Thoracic aorta (tissue), 2 donors: ENCODE measurements at regions not wholly inside any gene's neighbourhood (a gene's known extent, or its start where the extent isn't known, plus 50 kb on each side); places are given as distances from the start of the nearest gene placed in this dataset.
"Not testable (repeated sequence)": the region's sequence is repeated elsewhere in the genome, so short reads cannot be mapped to it uniquely, and the experiment has no call there.

Experiments
- ATAC-seq: fragments of 150-250 bp; one replicate; pipeline ENCODE4 v1.8.0; 2017; ENCODE audit warnings: low read depth; ENCODE audit not compliant: insufficient number of reproducible peaks, low FRiP score
- DNase-seq: peaks from one replicate; pipeline ENCODE4 v3.0.0-alpha.2; 2020; ENCODE audit warnings: low spot score
- H3K27ac ChIP-seq, 2 donors: fragments of 200-600 bp; sonication (generic); 1 replicate in 1 of 2; 2 replicates in 1 of 2; pipeline ENCODE4 v1.5.1; 2016; ENCODE audit warnings: mild to moderate bottlenecking in 2 of 2, moderate library complexity in 2 of 2
- H3K27me3 ChIP-seq: fragments of 200-600 bp; sonication (generic); replicated peaks from 2 replicates; pipeline ENCODE4 v1.6.0; 2016; ENCODE audit warnings: mild to moderate bottlenecking; ENCODE audit not compliant: insufficient read depth
- H3K36me3 ChIP-seq: fragments of 200-600 bp; sonication (generic); one replicate; pipeline ENCODE4 v1.5.1; 2016
- H3K4me1 ChIP-seq, 2 donors: fragments of 200-600 bp; sonication (generic); 1 replicate in 1 of 2; 2 replicates in 1 of 2; pipeline versions ENCODE4 v1.5.1 to v1.6.0; 2016; ENCODE audit warnings: low read depth in 2 of 2, mild to moderate bottlenecking in 1 of 2; ENCODE audit not compliant: control insufficient read depth in 1 of 2
- H3K4me3 ChIP-seq: fragments of 200-600 bp; sonication (generic); 2 replicates; pipeline ENCODE4 v1.5.1; 2016; ENCODE audit warnings: mild to moderate bottlenecking
- H3K9me3 ChIP-seq: fragments of 200-600 bp; sonication (generic); 2 replicates; pipeline ENCODE4 v1.5.1; 2016
- CTCF ChIP-seq: fragments of 200-600 bp; sonication (generic); IDR thresholded peaks from one replicate; pipeline ENCODE4 v1.5.1; 2019; ENCODE audit warnings: antibody characterized with exemption

- no peaks in the 10 kb centered on the region for H3K36me3 ChIP-seq
- no peak for TF ChIP-seq CTCF
- DNase-seq (no peak), ATAC-seq (no peak)
- H3K9me3 ChIP-seq = no peaks in the 10 kb centered on the region
- peaks cover 4 to 5% of the 10 kb centered on the region in 2 donors for H3K4me1 ChIP-seq
- H3K27ac ChIP-seq = no peak overlapping the region
- no peak overlapping the region for H3K4me3 ChIP-seq
- no peaks in the 10 kb centered on the region for H3K27me3 ChIP-seq
Observed at GRCh38 chr2:64899081-64899865, 89.9 kb upstream of the SLC1A4 start.

DNA sequence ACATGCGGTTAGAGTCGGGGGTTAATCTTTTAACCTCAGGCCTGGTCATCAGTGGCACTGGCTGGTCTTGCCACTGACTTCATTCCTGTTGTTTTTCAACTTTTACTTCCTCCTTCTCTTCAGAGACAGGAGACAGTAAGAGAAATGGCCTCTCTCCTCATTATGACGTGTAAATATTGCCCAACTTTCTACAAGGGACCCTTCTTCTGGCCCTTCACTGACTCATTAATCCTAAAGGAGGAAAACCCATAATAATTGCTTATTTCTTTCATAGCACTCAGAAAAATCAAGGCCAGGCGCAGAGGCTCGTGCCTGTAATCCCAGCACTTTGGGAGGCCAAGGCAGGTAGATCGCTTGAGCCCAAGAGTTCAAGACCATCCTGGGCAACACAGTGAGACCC, 89.3 kb upstream of the SLC1A4 start:
- not testable (repeated sequence) for H3K27me3 ChIP-seq, ATAC-seq, H3K4me3 ChIP-seq, H3K36me3 ChIP-seq, H3K9me3 ChIP-seq, H3K27ac ChIP-seq, DNase-seq
- H3K4me1 ChIP-seq = peaks cover 7 to 11% of the 10 kb centered on the region in 2 donors

GRCh38 chr2:64904413-64905329, 84.5 kb upstream of the SLC1A4 start:
- DNase-seq (no peak), ATAC-seq (peak; percentile 14)
- H3K27ac ChIP-seq = no peak overlapping the region
- H3K9me3 ChIP-seq = no peaks in the 10 kb centered on the region
- TF ChIP-seq CTCF = no peak
- no peak overlapping the region for H3K4me3 ChIP-seq
- H3K36me3 ChIP-seq = no peaks in the 10 kb centered on the region
- H3K4me1 ChIP-seq = peaks cover 7 to 22% of the 10 kb centered on the region in 2 donors
- no peaks in the 10 kb centered on the region for H3K27me3 ChIP-seq

GRCh38 chr2:64905338-64906024, 83.7 kb upstream of the SLC1A4 start:
- ATAC-seq (no peak), DNase-seq (no peak)
- peaks cover 7 to 22% of the 10 kb centered on the region in 2 donors for H3K4me1 ChIP-seq
- H3K4me3 ChIP-seq = no peak overlapping the region
- no peaks in the 10 kb centered on the region for H3K9me3 ChIP-seq
- no peak for TF ChIP-seq CTCF
- H3K27me3 ChIP-seq = no peaks in the 10 kb centered on the region
- H3K27ac ChIP-seq = no peak overlapping the region
- H3K36me3 ChIP-seq = no peaks in the 10 kb centered on the region

- Histone ChIP-seq H3K27me3 (no peaks in the 10 kb centered on the region), H3K9me3 (no peaks in the 10 kb centered on the region), H3K4me1 (peaks cover 7 to 22% of the 10 kb centered on the region in 2 donors), H3K27ac (no peak overlapping the region), H3K36me3 (no peaks in the 10 kb centered on the region), H3K4me3 (no peak overlapping the region)
- ATAC-seq (no peak), DNase-seq (no peak)
- TF ChIP-seq CTCF = no peak
Observed at GRCh38 chr2:64906853-64907536, 82.2 kb upstream of the SLC1A4 start.
